OCI-LY7 (cell line): ENCODE measurements at regions not wholly inside any gene's neighbourhood (a gene's known extent, or its start where the extent isn't known, plus 50 kb on each side); places are given as distances from the start of the nearest gene placed in this dataset.

Experiments
- BruUV-seq: library from RNA; stranded (reverse); fragments of 400-500 nt; replicated peaks from 2 replicates; lab custom pipeline; 2021; lab: Mats Ljungman, UMichigan
- CTCF ChIA-PET: fragments of 300-600 bp; sonication (Branson Sonifier 250); formaldehyde crosslinking; loops from one replicate; lab custom pipeline; 2022; ENCODE audit warnings: antibody characterized with exemption; ENCODE audit not compliant: unreplicated experiment; lab: Charles Lee
- POLR2A ChIA-PET: fragments of 300-600 bp; sonication (Branson Sonifier 250); formaldehyde crosslinking; loops from one replicate; lab custom pipeline; 2022; ENCODE audit warnings: antibody characterized with exemption; lab: Charles Lee
- DNase-seq: peaks from one replicate; pipeline ENCODE4 v3.0.0-alpha.2; 2015; ENCODE audit warnings: low spot score
- H2AFZ ChIP-seq: fragments of 200-600 bp; sonication (generic), shearing (Covaris generic); 2 replicates; pipeline ENCODE4 v1.6.1; 2014; ENCODE audit warnings: mild to moderate bottlenecking, antibody characterized with exemption, low read length, moderate library complexity
- H3K27ac ChIP-seq: fragments of 200-600 bp; sonication (generic); 2 replicates; pipeline ENCODE4 v1.5.1; 2014; ENCODE audit warnings: mixed run types, low read depth, mild to moderate bottlenecking, moderate library complexity, low read length, inconsistent platforms; ENCODE audit not compliant: poor library complexity, severe bottlenecking
- H3K36me3 ChIP-seq: fragments of 200-600 bp; sonication (generic); 2 replicates; pipeline ENCODE4 v1.6.1; 2014; ENCODE audit warnings: mild to moderate bottlenecking, antibody characterized with exemption, low read length, moderate library complexity, mixed read lengths; ENCODE audit not compliant: insufficient read depth
- H3K4me1 ChIP-seq: fragments of 200-600 bp; sonication (generic); 2 replicates; pipeline ENCODE4 v1.5.1; 2014; ENCODE audit warnings: mild to moderate bottlenecking, low read length; ENCODE audit not compliant: insufficient read depth, poor library complexity, severe bottlenecking
- H3K4me2 ChIP-seq: fragments of 200-600 bp; sonication (generic); 2 replicates; pipeline ENCODE4 v1.6.1; 2014; ENCODE audit warnings: mild to moderate bottlenecking, low read length
- H3K4me3 ChIP-seq: fragments of 200-600 bp; sonication (generic); 2 replicates; pipeline ENCODE4 v1.5.1; 2014; ENCODE audit warnings: mild to moderate bottlenecking, low read depth, low read length; ENCODE audit not compliant: poor library complexity, severe bottlenecking
- H3K79me2 ChIP-seq: fragments of 200-600 bp; sonication (generic); 2 replicates; pipeline ENCODE4 v1.6.1; 2016; ENCODE audit warnings: low read depth, mild to moderate bottlenecking, low read length, moderate library complexity, mixed read lengths; ENCODE audit not compliant: insufficient read depth
- H3K9me2 ChIP-seq: fragments of 200-600 bp; sonication (generic); 2 replicates; pipeline ENCODE4 v1.6.1; 2016; ENCODE audit warnings: mild to moderate bottlenecking, low read length, mixed read lengths; ENCODE audit not compliant: insufficient read depth
- H3K9me3 ChIP-seq: fragments of 200-600 bp; sonication (generic); 2 replicates; pipeline ENCODE4 v1.6.1; 2014; ENCODE audit warnings: mild to moderate bottlenecking, mixed run types, low read length, mixed read lengths
- H4K20me1 ChIP-seq: fragments of 200-600 bp; sonication (generic); 2 replicates; pipeline ENCODE4 v1.6.1; 2014; ENCODE audit warnings: mild to moderate bottlenecking, antibody characterized with exemption, low read length, moderate library complexity, mixed read lengths; ENCODE audit not compliant: insufficient read depth
- EZH2phosphoT487 ChIP-seq: fragments of 200-600 bp; sonication (generic); IDR thresholded peaks from 2 replicates; pipeline ENCODE4 v1.6.1; 2018; ENCODE audit warnings: low read depth, borderline replicate concordance, mild to moderate bottlenecking, mixed run types, antibody characterized with exemption, low read length, moderate library complexity, mixed read lengths
- intact Hi-C: fragments of 100-400 bp; cut with micrococcal nuclease; formaldehyde crosslinking; loops from one replicate; pipeline ENCODE4 v1.10.0; 2022; ENCODE audit not compliant: unreplicated experiment
- TF ChIP-seq, protein P1 (sequence below): fragments of 200-600 bp; sonication (generic); conservative IDR thresholded peaks from 2 replicates; pipeline ENCODE4 v1.5.1; 2014; ENCODE audit warnings: mild to moderate bottlenecking, antibody characterized with exemption, low read length, moderate library complexity, mixed read lengths

DNA sequence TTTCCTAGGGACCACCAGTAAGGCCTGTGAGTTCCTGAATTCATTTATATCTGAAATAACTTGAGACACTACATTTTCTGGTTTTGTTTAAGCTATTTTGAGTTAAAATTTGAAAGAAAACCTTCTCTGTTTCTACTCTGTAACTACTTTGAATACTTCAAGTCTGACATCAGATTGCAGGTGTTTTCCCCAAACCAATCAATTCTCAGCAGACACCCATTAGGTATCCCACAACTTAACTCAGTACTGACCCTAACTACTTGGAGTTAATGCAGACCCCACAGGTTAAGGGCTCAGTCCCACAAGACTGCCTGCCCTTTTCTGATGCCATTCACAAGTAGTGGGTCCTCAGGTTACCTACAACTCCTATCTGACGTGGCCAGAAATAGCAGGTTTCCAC is 1100.0 kb upstream of the SLIT2 start:
- no peak for DNase-seq
- peaks cover 21% of the 10 kb centered on the region; the same call in 1 of the 2 replicates for H3K9me3 ChIP-seq
- no TSS peak for BruUV-seq

DNA sequence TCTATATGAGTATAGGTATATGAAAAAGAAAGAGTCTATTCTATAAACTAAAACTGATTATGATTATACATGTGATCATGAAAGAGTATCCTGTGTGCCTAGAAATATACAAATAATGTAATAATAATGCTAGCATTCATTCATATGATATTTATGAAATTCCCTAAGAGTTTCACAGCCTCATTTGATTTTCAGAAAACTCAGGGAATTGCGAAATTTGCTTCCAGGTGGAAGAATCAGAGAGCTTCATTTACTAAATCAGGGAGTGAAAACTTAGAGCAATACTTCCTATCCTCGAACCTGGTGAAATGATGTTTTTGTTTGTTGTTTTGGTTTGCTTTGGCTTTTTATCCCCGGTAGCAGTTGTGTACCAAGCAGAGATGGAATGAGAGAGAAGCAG is 1105.7 kb upstream of the SLIT2 start:
- no peaks in the 10 kb centered on the region for H4K20me1 ChIP-seq
- CTCF ChIA-PET = no interaction called here
- H3K36me3 ChIP-seq = no peaks in the 10 kb centered on the region
- no peaks in the 10 kb centered on the region for H3K9me2 ChIP-seq
- no peak overlapping the region for H3K4me3 ChIP-seq
- no peak for TF ChIP-seq EZH2phosphoT487
- TF ChIP-seq, protein P1, sequence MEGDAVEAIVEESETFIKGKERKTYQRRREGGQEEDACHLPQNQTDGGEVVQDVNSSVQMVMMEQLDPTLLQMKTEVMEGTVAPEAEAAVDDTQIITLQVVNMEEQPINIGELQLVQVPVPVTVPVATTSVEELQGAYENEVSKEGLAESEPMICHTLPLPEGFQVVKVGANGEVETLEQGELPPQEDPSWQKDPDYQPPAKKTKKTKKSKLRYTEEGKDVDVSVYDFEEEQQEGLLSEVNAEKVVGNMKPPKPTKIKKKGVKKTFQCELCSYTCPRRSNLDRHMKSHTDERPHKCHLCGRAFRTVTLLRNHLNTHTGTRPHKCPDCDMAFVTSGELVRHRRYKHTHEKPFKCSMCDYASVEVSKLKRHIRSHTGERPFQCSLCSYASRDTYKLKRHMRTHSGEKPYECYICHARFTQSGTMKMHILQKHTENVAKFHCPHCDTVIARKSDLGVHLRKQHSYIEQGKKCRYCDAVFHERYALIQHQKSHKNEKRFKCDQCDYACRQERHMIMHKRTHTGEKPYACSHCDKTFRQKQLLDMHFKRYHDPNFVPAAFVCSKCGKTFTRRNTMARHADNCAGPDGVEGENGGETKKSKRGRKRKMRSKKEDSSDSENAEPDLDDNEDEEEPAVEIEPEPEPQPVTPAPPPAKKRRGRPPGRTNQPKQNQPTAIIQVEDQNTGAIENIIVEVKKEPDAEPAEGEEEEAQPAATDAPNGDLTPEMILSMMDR = no peak
- POLR2A ChIA-PET = no interaction called here
- H3K4me1 ChIP-seq = peaks cover 12% of the 10 kb centered on the region
- intact Hi-C loops = no loop called here
- H3K79me2 ChIP-seq = no peaks in the 10 kb centered on the region
- BruUV-seq = no TSS peak
- DNase-seq = no peak
- H3K9me3 ChIP-seq = no peaks in the 10 kb centered on the region
- H3K27ac ChIP-seq = no peak overlapping the region
- H3K4me2 ChIP-seq = no peak overlapping the region
- no peak overlapping the region for H2AFZ ChIP-seq

More for the DNA sequence above, 1100.0 kb upstream of the SLIT2 start:
- H3K27ac ChIP-seq = no peak overlapping the region
- peaks cover 12% of the 10 kb centered on the region for H3K4me1 ChIP-seq
- CTCF ChIA-PET = no interaction called here
- intact Hi-C loops = no loop called here
- H2AFZ ChIP-seq = peak overlapping the region; percentile 6; the same call in 1 of the 2 replicates
- POLR2A ChIA-PET = no interaction called here
- H4K20me1 ChIP-seq = no peaks in the 10 kb centered on the region
- no peak overlapping the region for H3K4me3 ChIP-seq
- H3K79me2 ChIP-seq = no peaks in the 10 kb centered on the region
- H3K4me2 ChIP-seq = no peak overlapping the region
- H3K9me2 ChIP-seq = no peaks in the 10 kb centered on the region
- H3K36me3 ChIP-seq = no peaks in the 10 kb centered on the region; the same call in 1 of the 2 replicates
- TF ChIP-seq, protein P1 = no peak
- TF ChIP-seq EZH2phosphoT487 = no peak

DNA sequence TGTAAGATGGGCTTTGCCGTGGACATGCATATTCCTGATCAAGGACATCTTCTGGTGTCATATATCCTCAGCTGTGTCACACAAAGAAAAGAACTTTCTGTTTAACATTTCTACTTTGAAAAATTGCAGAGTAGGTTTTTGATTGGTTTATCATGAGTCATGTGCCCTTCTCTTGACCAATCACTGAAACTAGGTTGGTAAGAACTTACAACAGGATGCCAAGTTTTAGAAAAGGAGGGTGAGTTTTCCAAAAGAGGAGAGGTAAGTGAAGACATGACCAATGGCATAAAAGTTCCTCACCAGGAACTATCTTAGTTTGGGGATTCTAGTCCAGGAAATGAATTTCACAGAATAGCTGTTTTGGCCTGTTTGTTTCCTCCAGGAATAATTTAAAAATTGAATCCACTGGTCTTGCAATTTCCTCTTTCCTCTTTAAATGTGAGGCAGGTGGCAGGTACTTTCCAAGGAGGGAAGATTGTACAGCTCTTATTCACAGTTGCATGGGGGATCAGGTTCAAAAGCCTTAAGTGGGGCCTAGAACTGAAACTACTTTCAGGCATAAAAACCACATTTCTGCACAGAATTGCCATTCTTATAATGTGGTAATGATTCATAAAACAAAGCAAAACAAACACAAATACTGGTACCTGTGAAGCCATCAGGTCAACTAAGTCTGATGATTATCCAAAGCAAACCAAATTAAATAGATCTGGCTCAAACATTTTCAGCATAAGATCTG is 1114.5 kb upstream of the LCORL start:
- no TSS peak for BruUV-seq
- DNase-seq = peak; percentile 11
- intact Hi-C loops = no loop called here
- Histone ChIP-seq H3K9me2 (no peaks in the 10 kb centered on the region), H3K4me3 (no peak overlapping the region), H3K27ac (no peak overlapping the region), H3K9me3 (no peaks in the 10 kb centered on the region), H4K20me1 (no peaks in the 10 kb centered on the region), H2AFZ (peak overlapping the region; percentile 9; the same call in 1 of the 2 replicates), H3K4me1 (peaks cover 7% of the 10 kb centered on the region), H3K4me2 (no peak overlapping the region), H3K79me2 (no peaks in the 10 kb centered on the region), H3K36me3 (no peaks in the 10 kb centered on the region)
- POLR2A ChIA-PET = interaction anchor here (0.6 kb wide), 2 partner anchors 42 to 1047 kb away, joined by 3 read pairs; no protein-coding TSS in a partner anchor
- TF ChIP-seq, protein P1 = no peak
- TF ChIP-seq EZH2phosphoT487 = no peak
- CTCF ChIA-PET = no interaction called here
